ENCODE measurements at regions not wholly inside any gene's neighbourhood (a gene's known extent, or its start where the extent isn't known, plus 50 kb on each side); places are given as distances from the start of the nearest gene placed in this dataset.

DNA sequence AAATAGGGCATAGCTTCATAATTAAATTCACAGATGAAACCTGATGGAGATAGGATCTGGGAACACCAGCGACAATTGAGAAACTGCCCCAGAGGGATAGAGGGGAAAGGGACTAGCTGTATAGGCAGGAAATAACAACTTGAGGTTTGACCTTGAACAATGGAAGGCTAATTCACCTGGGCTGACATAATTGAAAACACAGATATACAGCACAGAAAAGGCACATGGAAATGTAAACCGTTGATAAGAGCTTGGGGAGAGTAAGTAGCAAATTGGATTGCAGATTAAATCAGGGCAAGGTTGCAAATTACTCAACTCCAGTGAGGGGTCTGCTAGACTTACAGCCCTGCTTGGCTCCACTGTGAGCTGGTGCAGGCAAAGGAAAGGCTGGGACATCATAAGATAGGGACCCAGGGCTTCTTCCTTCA is 246.7 kb downstream of the DLEU7 start:
- Histone ChIP-seq H3K4me2 (peak overlapping the region; percentile 78), H3K4me1 (peaks cover 87% of the 10 kb centered on the region), H3K27ac (0 out of 2 replicates have a peak overlapping the region, but pooled peaks have one; percentile 32)

DNA sequence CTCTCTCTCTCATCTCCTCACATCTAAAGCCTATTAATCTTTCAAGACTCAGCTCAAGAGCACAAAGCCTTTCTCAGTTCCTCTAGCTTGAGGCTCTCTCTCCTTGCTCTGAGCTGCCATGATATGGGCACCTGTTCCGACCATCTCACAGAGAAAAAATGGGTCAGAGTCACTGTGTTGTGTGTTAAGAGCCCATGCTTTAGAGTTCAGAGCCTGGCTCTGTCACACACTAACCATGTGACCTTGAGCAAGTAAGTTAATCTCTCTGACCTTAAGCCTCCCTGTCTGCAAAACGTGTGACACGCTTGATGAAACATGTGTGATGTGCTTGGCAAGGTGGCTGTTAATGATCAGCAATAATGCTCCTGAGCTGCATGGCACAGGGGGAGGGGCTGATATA is 245.2 kb downstream of the DLEU7 start:
- Histone ChIP-seq H3K36me3 (no peaks in the 10 kb centered on the region), H4K20me1 (no peaks in the 10 kb centered on the region), H3K9ac (no peak overlapping the region), H3K9me3 (no peaks in the 10 kb centered on the region), H3K4me1 (peaks cover 72% of the 10 kb centered on the region), H3K27me3 (no peaks in the 10 kb centered on the region), H3K4me2 (peak overlapping the region; percentile 78), H3K27ac (0 out of 2 replicates have a peak overlapping the region, but pooled peaks have one; percentile 19), H3K4me3 (no peak overlapping the region)
- no peak for TF ChIP-seq Cebpa-rat (IDR thresholded peaks at IDR 0.05)

More for the DNA sequence above, 246.7 kb downstream of the DLEU7 start:
- Histone ChIP-seq H3K36me3 (no peaks in the 10 kb centered on the region), H3K9ac (no peak overlapping the region), H3K9me3 (no peaks in the 10 kb centered on the region), H3K4me3 (no peak overlapping the region), H4K20me1 (no peaks in the 10 kb centered on the region), H3K27me3 (no peaks in the 10 kb centered on the region)
- TF ChIP-seq Cebpa-rat (IDR thresholded peaks at IDR 0.05): no peak

DNA sequence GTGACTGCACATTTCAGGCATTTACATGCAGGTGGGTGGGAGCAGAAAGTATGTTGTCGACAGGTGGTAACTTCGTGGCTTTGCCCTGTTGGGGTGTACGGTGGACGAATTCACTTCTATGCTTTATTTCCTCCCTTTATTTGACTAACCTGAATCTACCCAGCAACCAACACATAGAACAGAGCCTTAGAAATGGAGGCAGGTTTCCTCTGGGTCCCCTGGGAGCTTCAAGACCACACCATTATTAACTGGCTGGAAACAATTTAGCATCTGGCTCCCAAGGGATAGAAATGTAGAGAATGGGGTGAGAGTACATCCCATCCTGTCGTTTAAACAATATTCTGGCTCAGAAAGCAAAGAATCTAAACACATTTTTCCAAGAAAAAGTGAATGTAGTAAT is 244.4 kb downstream of the DLEU7 start:
- no peak overlapping the region for H3K4me3 ChIP-seq
- peaks cover 64% of the 10 kb centered on the region for H3K4me1 ChIP-seq
- no peaks in the 10 kb centered on the region for H4K20me1 ChIP-seq
- 0 out of 2 replicates have a peak overlapping the region, but pooled peaks have one; percentile 16 for H3K27ac ChIP-seq
- H3K36me3 ChIP-seq: no peaks in the 10 kb centered on the region
- no peak for TF ChIP-seq Cebpa-rat (IDR thresholded peaks at IDR 0.05)
- H3K9ac ChIP-seq: peak overlapping the region; percentile 18; the same call in 1 of the 2 replicates
- H3K9me3 ChIP-seq: no peaks in the 10 kb centered on the region
- peak overlapping the region; percentile 78 for H3K4me2 ChIP-seq
- H3K27me3 ChIP-seq: no peaks in the 10 kb centered on the region

DNA sequence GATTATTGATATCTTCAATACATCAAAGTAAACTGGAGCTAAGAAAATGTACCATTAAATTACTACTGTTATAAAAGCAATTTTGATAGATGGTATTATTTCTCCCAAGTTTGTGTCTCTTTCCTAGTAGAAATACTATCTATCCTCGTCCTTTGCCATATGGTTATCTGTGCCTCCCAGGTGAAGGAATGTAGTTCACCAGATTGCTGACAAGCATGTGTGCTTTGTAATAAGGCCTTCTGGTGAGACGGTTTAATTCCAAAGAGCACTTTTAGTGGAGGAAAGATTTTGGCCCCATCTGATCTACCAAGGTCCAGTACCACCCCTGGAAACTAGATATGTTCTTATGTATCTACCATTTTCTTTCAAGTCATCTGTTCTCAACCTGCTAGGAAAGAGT is 243.6 kb downstream of the DLEU7 start:
- Histone ChIP-seq H3K9me3 (no peaks in the 10 kb centered on the region), H3K36me3 (no peaks in the 10 kb centered on the region), H3K4me3 (no peak overlapping the region), H3K27ac (no peak overlapping the region), H3K4me2 (peak overlapping the region; percentile 78; the same call in 1 of the 2 replicates), H3K27me3 (no peaks in the 10 kb centered on the region), H3K9ac (no peak overlapping the region), H4K20me1 (no peaks in the 10 kb centered on the region), H3K4me1 (peaks cover 57% of the 10 kb centered on the region)
- no peak for TF ChIP-seq Cebpa-rat (IDR thresholded peaks at IDR 0.05)

DNA sequence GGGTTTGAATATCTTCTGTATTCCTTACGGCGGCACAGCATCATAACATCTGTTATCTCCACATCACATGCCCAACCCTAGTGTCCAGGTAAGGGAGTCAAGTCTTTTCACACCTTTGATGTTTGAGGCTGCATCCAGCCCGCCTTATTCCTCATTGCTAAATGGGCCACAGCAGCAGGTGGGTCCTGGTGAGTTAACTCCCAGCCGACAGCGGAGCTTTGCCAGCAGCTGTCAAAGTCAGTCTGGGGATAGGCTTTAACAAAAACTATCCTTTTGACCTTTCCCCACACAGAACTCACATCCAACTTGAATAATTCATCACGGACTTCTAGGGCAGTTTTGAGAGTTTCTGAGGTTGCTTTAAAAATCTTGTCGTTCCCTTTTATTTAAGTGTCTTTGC is 235.1 kb downstream of the DLEU7 start:
- no peak overlapping the region for H3K4me3 ChIP-seq
- no peak overlapping the region for H3K4me2 ChIP-seq
- no peak overlapping the region for H3K9ac ChIP-seq
- H3K36me3 ChIP-seq: no peaks in the 10 kb centered on the region
- peaks cover 13% of the 10 kb centered on the region for H3K4me1 ChIP-seq
- H3K27me3 ChIP-seq: no peaks in the 10 kb centered on the region
- H3K9me3 ChIP-seq: peaks cover 4% of the 10 kb centered on the region; the same call in 1 of the 2 replicates
- H3K27ac ChIP-seq: no peak overlapping the region
- TF ChIP-seq Cebpa-rat (IDR thresholded peaks at IDR 0.05): no peak
- H4K20me1 ChIP-seq: no peaks in the 10 kb centered on the region

DNA sequence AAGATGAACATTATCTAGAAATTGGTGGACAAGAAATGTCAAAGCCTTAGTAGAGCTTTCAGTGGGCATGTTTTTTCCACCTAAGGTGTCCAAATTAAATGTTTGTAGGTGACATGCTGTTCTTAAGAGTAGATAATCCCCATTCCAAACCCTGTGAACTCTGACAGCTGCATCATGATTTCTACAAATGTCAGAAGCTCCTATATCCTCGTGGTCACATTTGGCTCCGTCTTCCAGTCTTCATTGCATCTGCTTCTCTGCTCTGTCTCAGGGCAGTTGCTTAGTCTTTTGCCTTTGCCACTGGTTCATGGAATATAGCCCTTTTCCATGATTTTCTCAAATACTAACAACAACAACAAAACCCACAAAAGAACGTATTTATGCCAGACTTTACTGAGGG is 234.5 kb downstream of the DLEU7 start:
- no peak overlapping the region for H3K27ac ChIP-seq
- H3K36me3 ChIP-seq: no peaks in the 10 kb centered on the region
- TF ChIP-seq Cebpa-rat (IDR thresholded peaks at IDR 0.05): no peak
- peaks cover 13% of the 10 kb centered on the region for H3K4me1 ChIP-seq
- H3K4me2 ChIP-seq: no peak overlapping the region
- no peak overlapping the region for H3K9ac ChIP-seq
- no peak overlapping the region for H3K4me3 ChIP-seq
- H3K9me3 ChIP-seq: peaks cover 4% of the 10 kb centered on the region; the same call in 1 of the 2 replicates
- H3K27me3 ChIP-seq: no peaks in the 10 kb centered on the region
- no peaks in the 10 kb centered on the region for H4K20me1 ChIP-seq

DNA sequence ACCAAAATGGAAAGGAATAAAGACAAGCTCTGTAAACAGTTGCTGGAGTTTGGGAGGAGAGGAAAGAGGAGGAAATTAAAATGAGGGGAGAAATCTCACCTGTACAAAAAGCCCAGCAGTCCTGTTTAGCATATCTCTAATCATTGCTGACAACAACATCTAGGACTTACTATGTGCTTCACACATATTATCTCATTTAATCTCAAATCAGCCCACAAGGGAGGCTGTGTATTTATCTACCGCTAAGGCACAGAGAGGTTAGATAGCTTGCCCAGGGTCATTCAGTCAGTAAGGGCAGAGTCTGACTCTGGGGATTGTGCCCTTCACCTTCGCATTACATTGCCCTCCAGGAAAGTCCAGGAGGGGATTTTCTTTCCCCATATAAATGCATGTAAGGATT is 233.3 kb downstream of the DLEU7 start:
- Histone ChIP-seq H3K27me3 (no peaks in the 10 kb centered on the region), H3K27ac (no peak overlapping the region), H3K4me3 (no peak overlapping the region), H3K4me2 (no peak overlapping the region), H4K20me1 (no peaks in the 10 kb centered on the region), H3K9me3 (peaks cover 3% of the 10 kb centered on the region; the same call in 1 of the 2 replicates), H3K4me1 (peaks cover 13% of the 10 kb centered on the region), H3K36me3 (no peaks in the 10 kb centered on the region), H3K9ac (no peak overlapping the region)
- no peak for TF ChIP-seq Cebpa-rat (IDR thresholded peaks at IDR 0.05)

DNA sequence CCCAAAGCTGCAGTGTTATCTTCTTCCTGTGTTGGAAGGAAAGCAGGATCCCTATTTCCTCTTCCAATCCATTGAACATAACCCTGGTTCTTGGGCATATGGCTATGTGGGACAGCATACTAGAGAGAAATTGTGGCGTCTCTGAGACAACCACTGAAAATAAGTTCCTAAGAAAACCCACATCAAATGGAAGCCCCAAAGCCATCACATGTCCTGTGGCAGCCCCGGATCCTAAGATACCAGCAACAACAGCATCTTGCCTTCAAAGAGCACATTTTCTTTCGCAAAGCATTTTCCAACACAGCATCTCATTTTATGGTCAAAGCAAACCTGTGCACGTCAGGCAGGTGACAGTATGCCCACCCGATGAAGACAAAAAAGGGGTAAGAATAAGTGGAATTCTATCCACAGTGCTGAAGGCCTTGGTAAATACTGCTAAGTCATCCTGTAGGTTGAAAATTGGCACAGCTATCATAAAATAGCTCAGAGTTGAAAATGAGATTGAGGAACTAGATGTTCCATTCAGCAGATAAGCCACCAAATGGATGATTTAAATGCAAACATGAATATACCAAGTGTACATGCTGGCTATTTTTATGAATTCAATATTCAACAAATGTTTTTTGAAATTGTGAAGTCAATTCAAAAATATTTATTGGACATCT is 232.2 kb downstream of the DLEU7 start:
- Histone ChIP-seq H3K4me1 (peaks cover 13% of the 10 kb centered on the region), H3K4me2 (peak overlapping the region; percentile 38), H3K27me3 (no peaks in the 10 kb centered on the region), H3K4me3 (no peak overlapping the region), H3K9ac (no peak overlapping the region), H3K9me3 (no peaks in the 10 kb centered on the region), H3K36me3 (no peaks in the 10 kb centered on the region), H3K27ac (no peak overlapping the region), H4K20me1 (no peaks in the 10 kb centered on the region)
- TF ChIP-seq Cebpa-rat (IDR thresholded peaks at IDR 0.05): no peak

DNA sequence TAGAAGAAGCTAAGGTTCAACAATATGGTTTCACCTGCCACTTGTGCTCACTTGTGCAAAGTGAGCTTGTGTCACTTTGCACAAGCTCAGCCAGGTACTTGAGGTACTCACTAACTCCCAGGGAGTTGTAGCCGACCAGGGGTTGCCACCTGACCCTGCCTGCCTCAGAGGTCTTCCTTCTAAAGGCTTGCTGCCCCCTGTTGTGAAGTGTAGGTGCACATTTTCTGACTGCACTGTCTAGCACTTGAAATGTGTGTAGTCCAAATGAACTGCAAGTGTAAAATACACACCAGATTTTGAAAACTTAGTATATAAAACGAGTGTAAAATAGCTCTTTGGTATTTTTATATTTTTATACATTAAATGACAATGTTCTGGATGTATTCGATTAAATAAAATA is 230.8 kb downstream of the DLEU7 start:
- Histone ChIP-seq H3K4me3 (no peak overlapping the region), H3K4me1 (peaks cover 26% of the 10 kb centered on the region), H3K9me3 (no peaks in the 10 kb centered on the region), H3K4me2 (no peak overlapping the region), H4K20me1 (no peaks in the 10 kb centered on the region), H3K9ac (no peak overlapping the region), H3K36me3 (no peaks in the 10 kb centered on the region), H3K27me3 (no peaks in the 10 kb centered on the region), H3K27ac (no peak overlapping the region)
- TF ChIP-seq Cebpa-rat (IDR thresholded peaks at IDR 0.05): no peak

DNA sequence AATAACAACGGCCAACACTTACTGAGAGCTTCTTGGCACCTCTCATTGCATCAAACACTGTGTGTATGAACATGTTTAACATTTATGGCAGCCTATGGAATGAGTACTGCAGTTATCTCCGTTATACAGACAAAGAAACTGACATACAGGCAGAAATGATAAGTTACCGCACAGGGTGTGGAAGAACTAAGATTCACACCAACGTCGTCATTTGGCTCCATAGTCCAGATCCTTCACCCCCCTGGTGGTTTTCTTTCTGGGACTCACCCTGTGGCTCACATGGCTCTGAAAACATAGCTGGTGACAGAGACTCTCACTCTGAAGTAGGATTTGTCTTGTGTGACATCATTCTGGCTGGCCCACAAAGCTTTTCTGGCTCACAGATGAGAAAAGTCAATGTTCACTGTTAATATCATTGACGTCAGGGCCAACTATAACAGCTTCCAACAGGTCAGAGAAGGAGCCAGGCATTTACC is 230.1 kb downstream of the DLEU7 start:
- no peak overlapping the region for H3K4me3 ChIP-seq
- no peak overlapping the region for H3K9ac ChIP-seq
- peaks cover 29% of the 10 kb centered on the region for H3K4me1 ChIP-seq
- H3K36me3 ChIP-seq: no peaks in the 10 kb centered on the region
- H3K27me3 ChIP-seq: no peaks in the 10 kb centered on the region
- no peak overlapping the region for H3K27ac ChIP-seq
- H4K20me1 ChIP-seq: no peaks in the 10 kb centered on the region
- no peaks in the 10 kb centered on the region for H3K9me3 ChIP-seq
- H3K4me2 ChIP-seq: no peak overlapping the region
- no peak for TF ChIP-seq Cebpa-rat (IDR thresholded peaks at IDR 0.05)

Measured in BLaER1 (cell line).